Hematopoietic multipotent progenitor cell treated with erythropoietin and hydrocortisone succinate and interleukin-3 and kit ligand, for 17 days (in vitro differentiated cells): ENCODE measurements at regions not wholly inside any gene's neighbourhood (a gene's known extent, or its start where the extent isn't known, plus 50 kb on each side); places are given as distances from the start of the nearest gene placed in this dataset.

Experiments
- DNase-seq: peaks from one replicate; pipeline ENCODE4 v3.0.0-alpha.2; 2015; ENCODE audit warnings: low spot score

- DNase-seq = no peak
Measured at GRCh38 chr5:20420991-20421595, 433.1 kb upstream of the CDH18 start.
